OCI-M1 (cell line): ENCODE measurements at regions not wholly inside any gene's neighbourhood (a gene's known extent, or its start where the extent isn't known, plus 50 kb on each side); places are given as distances from the start of the nearest gene placed in this dataset.

Source experiments
- DNase-seq: peaks from one replicate; lab custom pipeline; 2025; lab: John Stamatoyannopoulos, UW

- DNase-seq = no peak
Measured at GRCh38 chr15:73803806-73804205, 50.7 kb upstream of the INSYN1 start.

- no peak for DNase-seq
Measured at GRCh38 chr15:73805504-73806089, 52.4 kb upstream of the INSYN1 start.

- DNase-seq = no peak
Measured at GRCh38 chr15:73806698-73807483, 53.7 kb upstream of the INSYN1 start.

GRCh38 chr15:73807865-73808264, 54.7 kb upstream of the INSYN1 start:
- DNase-seq = no peak

- no peak for DNase-seq
Measured at GRCh38 chr15:73809728-73810501, 56.8 kb upstream of the INSYN1 start.

GRCh38 chr15:73812806-73813465, 59.8 kb upstream of the INSYN1 start:
- DNase-seq = no peak

- no peak for DNase-seq
Measured at GRCh38 chr15:73813589-73813988, 59.8 kb upstream of the TBC1D21 start.

- DNase-seq = no peak
Measured at GRCh38 chr15:73818308-73818985, 54.9 kb upstream of the TBC1D21 start.

- DNase-seq = no peak
Measured at GRCh38 chr15:73821181-73821580, 52.2 kb upstream of the TBC1D21 start.

GRCh38 chr15:73822998-73823397, 50.4 kb upstream of the TBC1D21 start:
- DNase-seq = peak; percentile 14
